ENCODE measurements at regions not wholly inside any gene's neighbourhood (a gene's known extent, or its start where the extent isn't known, plus 50 kb on each side); places are given as distances from the start of the nearest gene placed in this dataset.

GRCh38 chr9:106020186-106020585 lies 325.8 kb downstream of the TMEM38B start:
- TF ChIP-seq CTCF (optimal IDR thresholded peaks at IDR 0.05 in 1 of 3, IDR thresholded peaks at IDR 0.05 in 1 of 3, conservative IDR thresholded peaks at IDR 0.05 in 1 of 3; ENCODE audit: extremely low read depth in 1 of 3, insufficient read depth in 2 of 3, low read length in 3 of 3) (no peak), EZH2 (IDR thresholded peaks at IDR 0.05; ENCODE audit: low read length) (no peak)
